GM12878 (cell line): ENCODE measurements at regions not wholly inside any gene's neighbourhood (a gene's known extent, or its start where the extent isn't known, plus 50 kb on each side); places are given as distances from the start of the nearest gene placed in this dataset.
"Not testable (repeated sequence)": the region's sequence is repeated elsewhere in the genome, so short reads cannot be mapped to it uniquely, and the experiment has no call there.

ENCODE experiments used
- ATAC-seq: fragments of 200-7000 bp; cut with Tn5 transposase; 3 replicates; pipeline ENCODE4 v1.9.1; 2020; ENCODE audit warnings: mild to moderate bottlenecking, moderate library complexity
- BruUV-seq: library from RNA; stranded (reverse); fragments of 400-500 nt; replicated peaks from 2 replicates; lab custom pipeline; 2021; lab: Mats Ljungman, UMichigan
- CTCF ChIA-PET: fragments of 300-600 bp; sonication (Branson Sonifier 250); formaldehyde crosslinking; extraction: SDS; loops from one replicate; lab custom pipeline; 2021; ENCODE audit warnings: inconsistent platforms; lab: Yijun Ruan, JAX
- POLR2A ChIA-PET: fragments of 350-600 bp; formaldehyde crosslinking; extraction: SDS; loops from one replicate; lab custom pipeline; 2021; ENCODE audit warnings: inconsistent platforms; lab: Charles Lee
- RAD21 ChIA-PET: fragments of 300-600 bp; sonication (Branson Sonifier 250); formaldehyde crosslinking; loops from one replicate; lab custom pipeline; 2023; ENCODE audit warnings: antibody characterized with exemption; ENCODE audit not compliant: unreplicated experiment; lab: Charles Lee
- SMC1A ChIA-PET: fragments of 300-600 bp; sonication (Branson Sonifier 250); formaldehyde crosslinking; loops from one replicate; lab custom pipeline; 2023; ENCODE audit not compliant: unreplicated experiment, uncharacterized antibody; lab: Charles Lee
- DNase-seq: peaks from one replicate; pipeline ENCODE4 v3.0.0-alpha.2; 2011; ENCODE audit warnings: low read depth, low spot score
- FAIRE-seq: peaks from 3 replicates; lab custom pipeline; 2011; peaks lifted over from hg19 to GRCh38; lab: Jason Lieb, UNC
- H2AFZ ChIP-seq: 2 replicates; pipeline ENCODE4 v1.6.0; 2011; ENCODE audit warnings: low read depth, low read length, control low read depth; ENCODE audit not compliant: control insufficient read depth
- H3K27ac ChIP-seq: 2 replicates; pipeline ENCODE4 v1.5.1; 2011; ENCODE audit warnings: control low read depth; ENCODE audit not compliant: control insufficient read depth, insufficient read depth
- H3K27me3 ChIP-seq, 2 experiments: replicated peaks in 1 of 2; 2 replicates each; pipeline versions ENCODE4 v1.6.0 to v1.6.1; 2011; ENCODE audit warnings: low read length in 1 of 2; ENCODE audit not compliant: control insufficient read depth in 2 of 2, insufficient read depth in 2 of 2
- H3K36me3 ChIP-seq, 2 experiments: 2 replicates each; pipeline ENCODE4 v1.5.1; 2011; ENCODE audit warnings: low read length in 1 of 2; ENCODE audit not compliant: control insufficient read depth in 2 of 2, insufficient read depth in 2 of 2
- H3K4me1 ChIP-seq: 2 replicates; pipeline ENCODE4 v1.6.1; 2011; ENCODE audit warnings: mild to moderate bottlenecking, low read length, moderate library complexity, mixed read lengths; ENCODE audit not compliant: control insufficient read depth, insufficient read depth
- H3K4me2 ChIP-seq: 2 replicates; pipeline ENCODE4 v1.6.0; 2011; ENCODE audit warnings: control low read depth; ENCODE audit not compliant: control insufficient read depth, insufficient read depth
- H3K4me3 ChIP-seq: fragments of 200-600 bp; sonication (generic); 2 replicates; pipeline ENCODE4 v1.5.1; 2016
- H3K79me2 ChIP-seq: 2 replicates; pipeline ENCODE4 v1.6.0; 2011; ENCODE audit warnings: low read length; ENCODE audit not compliant: control insufficient read depth, insufficient read depth
- H3K9ac ChIP-seq: 2 replicates; pipeline ENCODE4 v1.8.0; 2011; ENCODE audit warnings: low read length, control low read depth, mixed read lengths; ENCODE audit not compliant: control insufficient read depth, insufficient read depth
- H3K9me3 ChIP-seq: replicated peaks from 3 replicates; pipeline ENCODE4 v1.5.1; 2011; ENCODE audit warnings: mild to moderate bottlenecking, low read length; ENCODE audit not compliant: control insufficient read depth, insufficient read depth
- H4K20me1 ChIP-seq: 2 replicates; pipeline ENCODE4 v1.6.0; 2011; ENCODE audit not compliant: control insufficient read depth, insufficient read depth
- CBFB ChIP-seq: IDR thresholded peaks from 2 replicates; pipeline ENCODE4 v1.6.1; 2016; ENCODE audit warnings: antibody characterized with exemption, low read depth
- CBX5 ChIP-seq: sonication (generic); IDR thresholded peaks from 2 replicates; pipeline ENCODE4 v1.6.1; 2016; ENCODE audit warnings: low read depth, moderate library complexity, mild to moderate bottlenecking, inconsistent platforms
- DPF2 ChIP-seq: fragments of 450-650 bp; IDR thresholded peaks from 2 replicates; pipeline ENCODE4 v1.6.1; 2017; ENCODE audit warnings: mild to moderate bottlenecking
- EP300 ChIP-seq, 2 experiments: fragments of 150-350 bp in 1 of 2; IDR thresholded peaks; 2 replicates each; pipeline ENCODE4 v1.6.1; 2011 to 2012; ENCODE audit warnings: low read depth in 2 of 2, low read length in 2 of 2, borderline replicate concordance in 1 of 2, improper control_type of control experiment in 1 of 2, inconsistent platforms in 1 of 2; ENCODE audit not compliant: control insufficient read depth in 1 of 2
- FOS ChIP-seq: IDR thresholded peaks from 3 replicates; pipeline ENCODE4 v1.6.1; 2011; ENCODE audit warnings: borderline replicate concordance; ENCODE audit not compliant: insufficient read length; ENCODE audit errors: extremely low read depth
- HDAC2 ChIP-seq: fragments of 200-600 bp; sonication (generic); IDR thresholded peaks from 2 replicates; pipeline ENCODE4 v1.6.1; 2017
- NR2C2 ChIP-seq: IDR thresholded peaks from 2 replicates; pipeline ENCODE4 v1.6.1; 2011; ENCODE audit warnings: borderline replicate concordance, low read depth; ENCODE audit not compliant: control insufficient read depth, insufficient read length
- NRF1 ChIP-seq: conservative IDR thresholded peaks from 2 replicates; pipeline ENCODE4 v1.6.1; 2011; ENCODE audit warnings: mild to moderate bottlenecking, low read depth, low read length, improper control_type of control experiment
- PAX5 ChIP-seq: IDR thresholded peaks from 2 replicates; pipeline ENCODE4 v1.6.1; 2011; ENCODE audit warnings: low read depth, low read length, borderline replicate concordance
- SMAD1 ChIP-seq: fragments of 450-650 bp; IDR thresholded peaks from 2 replicates; pipeline ENCODE4 v1.6.1; 2018; ENCODE audit warnings: mild to moderate bottlenecking, low read depth; ENCODE audit not compliant: partially characterized antibody
- SP1 ChIP-seq: IDR thresholded peaks from one replicate; pipeline ENCODE4 v1.6.1; 2011; ENCODE audit warnings: low read depth, low read length
- TAF1 ChIP-seq: IDR thresholded peaks from 2 replicates; pipeline ENCODE4 v1.6.1; 2011; ENCODE audit warnings: mild to moderate bottlenecking, low read depth, low read length, borderline replicate concordance
- ZNF207 ChIP-seq: fragments of 450-650 bp; IDR thresholded peaks from 2 replicates; pipeline ENCODE4 v1.6.1; 2014; ENCODE audit warnings: antibody characterized with exemption, mild to moderate bottlenecking, borderline replicate concordance
- ZNF622 ChIP-seq: fragments of 450-650 bp; IDR thresholded peaks from 2 replicates; pipeline ENCODE4 v1.6.1; 2017; ENCODE audit warnings: mild to moderate bottlenecking, inconsistent platforms
- WGBS: methylation state at CpG from one replicate; pipeline ENCODE4 v1.1.6; 2016; ENCODE audit warnings: low lambda C conversion rate; ENCODE audit not compliant: insufficient replicate concordance, insufficient coverage; ENCODE audit errors: missing lambda C conversion rate; 5-methylcytosine and 5-hydroxymethylcytosine counted together
- in situ Hi-C: fragments of 300-500 bp; cut with MboI; formaldehyde crosslinking; loops from 9 replicates; pipeline ENCODE4 v1.14.3; 2018; ENCODE audit warnings: mixed read lengths
- intact Hi-C: fragments of 100-400 bp; cut with micrococcal nuclease; formaldehyde crosslinking; loops from one replicate; pipeline ENCODE4 v1.14.2; 2022; ENCODE audit not compliant: unreplicated experiment

- H3K36me3 ChIP-seq, SMC1A ChIA-PET, H3K79me2 ChIP-seq, intact Hi-C loops, H2AFZ ChIP-seq, RAD21 ChIA-PET, H4K20me1 ChIP-seq, in situ Hi-C loops, H3K9ac ChIP-seq, DNase-seq, H3K9me3 ChIP-seq, H3K4me2 ChIP-seq, H3K4me3 ChIP-seq, BruUV-seq, FAIRE-seq, H3K4me1 ChIP-seq, CTCF ChIA-PET, POLR2A ChIA-PET, H3K27ac ChIP-seq, H3K27me3 ChIP-seq, ATAC-seq: not testable (repeated sequence)
- WGBS, result 40% methylated on average over 6 of the region's 6 CpGs
Observed at GRCh38 chr13:88852293-88852692, 1181.1 kb downstream of the SLITRK5 start.

- H3K9ac ChIP-seq, result no peak overlapping the region
- BruUV-seq, result no TSS peak
- no peak overlapping the region for H2AFZ ChIP-seq
- no peak overlapping the region for H3K4me2 ChIP-seq
- RAD21 ChIA-PET, result no interaction called here
- SMC1A ChIA-PET, result no interaction called here
- WGBS, result 54% methylated on average over 1 of the region's 1 CpG
- no peaks in the 10 kb centered on the region for H3K79me2 ChIP-seq
- FAIRE-seq, result no peak
- no peak overlapping the region for H3K4me3 ChIP-seq
- ATAC-seq, result no peak
- CTCF ChIA-PET, result interaction anchor here (1.3 to 1.4 kb wide), 2 partner anchors 13 to 20 kb away, joined by 3 to 4 read pairs; no protein-coding TSS in a partner anchor
- POLR2A ChIA-PET, result no interaction called here
- DNase-seq, result no peak
- no peak for TF ChIP-seq ZNF622
- TF ChIP-seq CBFB, result no peak
- no peak for TF ChIP-seq HDAC2
- no peak for TF ChIP-seq NRF1
- TF ChIP-seq FOS, result no peak
- no peak for TF ChIP-seq PAX5
- TF ChIP-seq CBX5, result no peak
- no peak for TF ChIP-seq TAF1
- TF ChIP-seq SP1, result no peak
- TF ChIP-seq SMAD1, result no peak
- TF ChIP-seq EP300 (IDR thresholded peaks at IDR 0.05; ENCODE audit: borderline replicate concordance in 1 of 2, control insufficient read depth in 1 of 2, low read depth in 2 of 2, low read length in 2 of 2), result no peak
- TF ChIP-seq ZNF207, result no peak
- no peak for TF ChIP-seq NR2C2
- no peak for TF ChIP-seq DPF2
- H3K27ac ChIP-seq, result no peak overlapping the region
- no peaks in the 10 kb centered on the region for H3K36me3 ChIP-seq
- H4K20me1 ChIP-seq, result no peaks in the 10 kb centered on the region
- H3K9me3 ChIP-seq, result no peaks in the 10 kb centered on the region
- H3K4me1 ChIP-seq, result no peaks in the 10 kb centered on the region
- in situ Hi-C loops, result no loop called here
- intact Hi-C loops, result no loop called here
- no peaks in the 10 kb centered on the region for H3K27me3 ChIP-seq
Observed at GRCh38 chr13:88857256-88857655, 1186.1 kb downstream of the SLITRK5 start.
